Thoracic aorta (tissue), 2 donors: ENCODE measurements at regions not wholly inside any gene's neighbourhood (a gene's known extent, or its start where the extent isn't known, plus 50 kb on each side); places are given as distances from the start of the nearest gene placed in this dataset.
A peak's percentile ranks its signal among the peaks of the same experiment; 100 is the strongest.

Source experiments
- ATAC-seq: fragments of 150-250 bp; one replicate; pipeline ENCODE4 v1.8.0; 2017; ENCODE audit warnings: low read depth; ENCODE audit not compliant: insufficient number of reproducible peaks, low FRiP score
- DNase-seq: peaks from one replicate; pipeline ENCODE4 v3.0.0-alpha.2; 2020; ENCODE audit warnings: low spot score
- H3K27ac ChIP-seq, 2 donors: fragments of 200-600 bp; sonication (generic); 1 replicate in 1 of 2; 2 replicates in 1 of 2; pipeline ENCODE4 v1.5.1; 2016; ENCODE audit warnings: mild to moderate bottlenecking in 2 of 2, moderate library complexity in 2 of 2
- H3K27me3 ChIP-seq: fragments of 200-600 bp; sonication (generic); replicated peaks from 2 replicates; pipeline ENCODE4 v1.6.0; 2016; ENCODE audit warnings: mild to moderate bottlenecking; ENCODE audit not compliant: insufficient read depth
- H3K36me3 ChIP-seq: fragments of 200-600 bp; sonication (generic); one replicate; pipeline ENCODE4 v1.5.1; 2016
- H3K4me1 ChIP-seq, 2 donors: fragments of 200-600 bp; sonication (generic); 1 replicate in 1 of 2; 2 replicates in 1 of 2; pipeline versions ENCODE4 v1.5.1 to v1.6.0; 2016; ENCODE audit warnings: low read depth in 2 of 2, mild to moderate bottlenecking in 1 of 2; ENCODE audit not compliant: control insufficient read depth in 1 of 2
- H3K4me3 ChIP-seq: fragments of 200-600 bp; sonication (generic); 2 replicates; pipeline ENCODE4 v1.5.1; 2016; ENCODE audit warnings: mild to moderate bottlenecking
- H3K9me3 ChIP-seq: fragments of 200-600 bp; sonication (generic); 2 replicates; pipeline ENCODE4 v1.5.1; 2016
- CTCF ChIP-seq: fragments of 200-600 bp; sonication (generic); IDR thresholded peaks from one replicate; pipeline ENCODE4 v1.5.1; 2019; ENCODE audit warnings: antibody characterized with exemption

GRCh38 chr17:65395924-65396323 lies 165.5 kb downstream of the AXIN2 start:
- no peaks in the 10 kb centered on the region for H3K9me3 ChIP-seq
- H3K27ac ChIP-seq = no peak overlapping the region
- H3K36me3 ChIP-seq = no peaks in the 10 kb centered on the region
- H3K4me3 ChIP-seq = no peak overlapping the region
- no peaks in the 10 kb centered on the region for H3K4me1 ChIP-seq
- ATAC-seq (no peak), DNase-seq (no peak)
- no peaks in the 10 kb centered on the region for H3K27me3 ChIP-seq
- TF ChIP-seq CTCF = no peak

- no peak for TF ChIP-seq CTCF
Measured at GRCh38 chr17:65394811-65395472, 166.5 kb downstream of the AXIN2 start.

GRCh38 chr17:65393514-65393913 lies 167.9 kb downstream of the AXIN2 start:
- Histone ChIP-seq H3K27ac (no peak overlapping the region), H3K36me3 (no peaks in the 10 kb centered on the region), H3K9me3 (no peaks in the 10 kb centered on the region), H3K4me3 (no peak overlapping the region), H3K4me1 (no peaks in the 10 kb centered on the region), H3K27me3 (no peaks in the 10 kb centered on the region)
- TF ChIP-seq CTCF = no peak
- DNase-seq (no peak), ATAC-seq (no peak)

More at GRCh38 chr17:65394811-65395472, 166.5 kb downstream of the AXIN2 start:
- no peaks in the 10 kb centered on the region for H3K27me3 ChIP-seq
- H3K4me3 ChIP-seq = no peak overlapping the region
- no peak for ATAC-seq
- no peaks in the 10 kb centered on the region for H3K4me1 ChIP-seq
- no peaks in the 10 kb centered on the region for H3K9me3 ChIP-seq
- DNase-seq = no peak
- H3K27ac ChIP-seq = no peak overlapping the region
- no peaks in the 10 kb centered on the region for H3K36me3 ChIP-seq

- Histone ChIP-seq H3K27ac (no peak overlapping the region), H3K4me3 (no peak overlapping the region), H3K4me1 (no peaks in the 10 kb centered on the region), H3K27me3 (no peaks in the 10 kb centered on the region), H3K36me3 (no peaks in the 10 kb centered on the region), H3K9me3 (no peaks in the 10 kb centered on the region)
- ATAC-seq (peak; percentile 65), DNase-seq (no peak)
- no peak for TF ChIP-seq CTCF
Measured at GRCh38 chr17:65389949-65390348, 171.5 kb downstream of the AXIN2 start.

GRCh38 chr17:65389426-65389825 lies 172.0 kb downstream of the AXIN2 start:
- H3K36me3 ChIP-seq = no peaks in the 10 kb centered on the region
- no peak for TF ChIP-seq CTCF
- no peaks in the 10 kb centered on the region for H3K4me1 ChIP-seq
- no peak overlapping the region for H3K4me3 ChIP-seq
- H3K27ac ChIP-seq = no peak overlapping the region
- ATAC-seq (no peak), DNase-seq (no peak)
- H3K27me3 ChIP-seq = no peaks in the 10 kb centered on the region
- no peaks in the 10 kb centered on the region for H3K9me3 ChIP-seq
